ENCODE measurements at regions not wholly inside any gene's neighbourhood (a gene's known extent, or its start where the extent isn't known, plus 50 kb on each side); places are given as distances from the start of the nearest gene placed in this dataset.

- no peak for ATAC-seq
- intact Hi-C loops (cut with DNase I) = no loop called here
- no peak for TF ChIP-seq CTCF (IDR thresholded peaks at IDR 0.05)
Measured at GRCh38 chr13:100854006-100854405, 179.4 kb upstream of the TMTC4 start.

GRCh38 chr13:100853434-100853833, 178.8 kb upstream of the TMTC4 start:
- peaks cover 0 to 3% of the 10 kb centered on the region in 2 donors for H3K9me3 ChIP-seq
- H3K4me1 ChIP-seq = no peaks in the 10 kb centered on the region
- DNase-seq = no peak
- intact Hi-C loops (cut with DNase I) = no loop called here
- H3K27me3 ChIP-seq = no peaks in the 10 kb centered on the region
- H3K4me3 ChIP-seq = no peak overlapping the region
- no peak for TF ChIP-seq CTCF (IDR thresholded peaks at IDR 0.05)
- no peaks in the 10 kb centered on the region for H3K36me3 ChIP-seq
- no peak overlapping the region for H3K27ac ChIP-seq
- no peak for ATAC-seq

More at GRCh38 chr13:100854006-100854405, 179.4 kb upstream of the TMTC4 start:
- H3K9me3 ChIP-seq = peaks cover 0 to 3% of the 10 kb centered on the region in 2 donors
- no peak overlapping the region for H3K27ac ChIP-seq
- H3K27me3 ChIP-seq = no peaks in the 10 kb centered on the region
- H3K4me3 ChIP-seq = no peak overlapping the region
- H3K36me3 ChIP-seq = no peaks in the 10 kb centered on the region
- no peaks in the 10 kb centered on the region for H3K4me1 ChIP-seq
- no peak for DNase-seq

- no peak for DNase-seq
- intact Hi-C loops (cut with DNase I) = no loop called here
- Histone ChIP-seq H3K27me3 (no peaks in the 10 kb centered on the region), H3K27ac (no peak overlapping the region), H3K36me3 (no peaks in the 10 kb centered on the region), H3K9me3 (peaks cover 0 to 3% of the 10 kb centered on the region in 2 donors), H3K4me3 (no peak overlapping the region), H3K4me1 (no peaks in the 10 kb centered on the region)
- no peak for ATAC-seq
- no peak for TF ChIP-seq CTCF (IDR thresholded peaks at IDR 0.05)
Measured at GRCh38 chr13:100852146-100852545, 177.6 kb upstream of the TMTC4 start.

GRCh38 chr13:100848304-100848703, 173.7 kb upstream of the TMTC4 start:
- Histone ChIP-seq H3K27ac (no peak overlapping the region), H3K4me1 (no peaks in the 10 kb centered on the region), H3K36me3 (no peaks in the 10 kb centered on the region), H3K4me3 (no peak overlapping the region), H3K27me3 (no peaks in the 10 kb centered on the region), H3K9me3 (peaks cover 0 to 3% of the 10 kb centered on the region in 2 donors)
- ATAC-seq (no peak), DNase-seq (no peak)
- TF ChIP-seq CTCF (IDR thresholded peaks at IDR 0.05) = no peak
- intact Hi-C loops (cut with DNase I) = no loop called here

GRCh38 chr13:100845128-100845757, 170.6 kb upstream of the TMTC4 start:
- DNase-seq (no peak), ATAC-seq (no peak)
- H3K36me3 ChIP-seq = no peaks in the 10 kb centered on the region
- no peak overlapping the region for H3K4me3 ChIP-seq
- no peak for TF ChIP-seq CTCF (IDR thresholded peaks at IDR 0.05)
- no peaks in the 10 kb centered on the region for H3K4me1 ChIP-seq
- H3K27ac ChIP-seq = no peak overlapping the region
- H3K9me3 ChIP-seq = peaks cover 0 to 3% of the 10 kb centered on the region in 2 donors
- H3K27me3 ChIP-seq = no peaks in the 10 kb centered on the region
- intact Hi-C loops (cut with DNase I) = no loop called here

All from left lung (tissue), 4 donors.